SK-N-SH (cell line): ENCODE measurements at regions not wholly inside any gene's neighbourhood (a gene's known extent, or its start where the extent isn't known, plus 50 kb on each side); places are given as distances from the start of the nearest gene placed in this dataset.

Source experiments
- CTCF ChIP-seq: fragments of 200-600 bp; sonication (generic); IDR thresholded peaks from 2 replicates; pipeline ENCODE4 v1.6.1; 2017; ENCODE audit warnings: antibody characterized with exemption, mild to moderate bottlenecking, moderate library complexity
- GABPA ChIP-seq: IDR thresholded peaks from 2 replicates; pipeline ENCODE4 v1.4.0; 2012; ENCODE audit warnings: low read depth, mild to moderate bottlenecking
- IRF3 ChIP-seq: fragments of 150-350 bp; IDR thresholded peaks from 2 replicates; pipeline ENCODE4 v1.6.1; 2016; ENCODE audit warnings: mild to moderate bottlenecking, low read depth, low read length
- REST ChIP-seq: IDR thresholded peaks from 2 replicates; pipeline ENCODE4 v1.6.1; 2012; ENCODE audit warnings: mild to moderate bottlenecking, low read depth, low read length, moderate library complexity
- RXRA ChIP-seq: IDR thresholded peaks from 2 replicates; pipeline ENCODE4 v1.4.0; 2012; ENCODE audit warnings: low read depth, mild to moderate bottlenecking, borderline replicate concordance
- SIN3A ChIP-seq: IDR thresholded peaks from 2 replicates; pipeline ENCODE4 v1.6.1; 2012; ENCODE audit warnings: low read depth, mild to moderate bottlenecking, low read length, moderate library complexity, borderline replicate concordance
- TAF1 ChIP-seq: IDR thresholded peaks from 2 replicates; pipeline ENCODE4 v1.6.1; 2012; ENCODE audit warnings: low read depth, mild to moderate bottlenecking, low read length, moderate library complexity, borderline replicate concordance
- USF2 ChIP-seq: fragments of 150-350 bp; IDR thresholded peaks from 2 replicates; pipeline ENCODE4 v1.6.1; 2017; ENCODE audit warnings: antibody characterized with exemption, low read length, low read depth, borderline replicate concordance
- YY1 ChIP-seq: IDR thresholded peaks from 2 replicates; pipeline ENCODE4 v1.4.0; 2012; ENCODE audit warnings: low read depth, mild to moderate bottlenecking

GRCh38 chr2:101524806-101525430, 50.0 kb upstream of the RFX8 start:
- TF ChIP-seq CTCF = no peak
- no peak for TF ChIP-seq TAF1
- TF ChIP-seq RXRA = no peak
- TF ChIP-seq GABPA = no peak
- no peak for TF ChIP-seq SIN3A
- no peak for TF ChIP-seq REST
- TF ChIP-seq USF2 = no peak
- TF ChIP-seq IRF3 = no peak
- no peak for TF ChIP-seq YY1
